ENCODE measurements at regions not wholly inside any gene's neighbourhood (a gene's known extent, or its start where the extent isn't known, plus 50 kb on each side); places are given as distances from the start of the nearest gene placed in this dataset.

- DNase-seq (ENCODE audit: low spot score) = no peak
- no peaks in the 10 kb centered on the region for H3K27me3 Mint-ChIP-seq (ENCODE audit: low read depth)
- ChIA-PET POLR2A (no interaction called here), CTCF (no interaction called here)
- no peak overlapping the region for H3K27ac Mint-ChIP-seq
- no peak for TF ChIP-seq GRHL2 (CRISPR knock-in tag; IDR thresholded peaks at IDR 0.05; ENCODE audit: insufficient replicate concordance, severe bottlenecking)
- TF ChIP-seq STAT6 (CRISPR knock-in tag; conservative IDR thresholded peaks at IDR 0.05; ENCODE audit: low read depth) = no peak
- TF ChIP-seq PREB (CRISPR knock-in tag; IDR thresholded peaks at IDR 0.05; ENCODE audit: borderline replicate concordance) = no peak
- no peak for TF ChIP-seq NFYB (CRISPR knock-in tag; conservative IDR thresholded peaks at IDR 0.05; ENCODE audit: low read depth)
- no peak for TF ChIP-seq GTF2I (CRISPR knock-in tag; conservative IDR thresholded peaks at IDR 0.05)
- ATAC-seq = no peak
- H3K36me3 Mint-ChIP-seq = no peaks in the 10 kb centered on the region
- H3K9me3 Mint-ChIP-seq = no peaks in the 10 kb centered on the region
- peaks cover 27% of the 10 kb centered on the region for H3K4me1 Mint-ChIP-seq
- no peak overlapping the region for H3K4me3 Mint-ChIP-seq
Observed at GRCh38 chr7:21077602-21078001, 290.9 kb upstream of the SP8 start.

GRCh38 chr7:21084286-21084685 is 297.6 kb upstream of the SP8 start:
- Mint-ChIP-seq H3K27ac (no peak overlapping the region), H3K4me1 (no peaks in the 10 kb centered on the region), H3K9me3 (no peaks in the 10 kb centered on the region), H3K4me3 (no peak overlapping the region), H3K36me3 (no peaks in the 10 kb centered on the region), H3K27me3 (ENCODE audit: low read depth) (no peaks in the 10 kb centered on the region; the same call in 1 of the 2 replicates)
- no peak for DNase-seq (ENCODE audit: low spot score)
- CTCF ChIA-PET = no interaction called here
- TF ChIP-seq ARID4B (CRISPR knock-in tag; IDR thresholded peaks at IDR 0.05; ENCODE audit: borderline replicate concordance) (no peak), ZNF416 (CRISPR knock-in tag; IDR thresholded peaks at IDR 0.05) (no peak), USF2 (CRISPR knock-in tag; IDR thresholded peaks at IDR 0.05) (no peak)
- POLR2A ChIA-PET = no interaction called here
- ATAC-seq = no peak

- Mint-ChIP-seq H3K4me3 (no peak overlapping the region), H3K9me3 (no peaks in the 10 kb centered on the region), H3K27ac (no peak overlapping the region), H3K36me3 (no peaks in the 10 kb centered on the region), H3K4me1 (no peaks in the 10 kb centered on the region), H3K27me3 (ENCODE audit: low read depth) (no peaks in the 10 kb centered on the region; the same call in 1 of the 2 replicates)
- TF ChIP-seq ELF4 (CRISPR knock-in tag; IDR thresholded peaks at IDR 0.05; ENCODE audit: low read depth) (no peak), ZBTB21 (CRISPR knock-in tag; IDR thresholded peaks at IDR 0.05; ENCODE audit: borderline replicate concordance) (no peak), ZNF219 (CRISPR knock-in tag; IDR thresholded peaks at IDR 0.05; ENCODE audit: borderline replicate concordance) (no peak), ZNF416 (CRISPR knock-in tag; IDR thresholded peaks at IDR 0.05) (no peak), SMAD3 (CRISPR knock-in tag; IDR thresholded peaks at IDR 0.05; ENCODE audit: borderline replicate concordance) (no peak), USF2 (CRISPR knock-in tag; IDR thresholded peaks at IDR 0.05) (no peak)
- ChIA-PET CTCF (no interaction called here), POLR2A (no interaction called here)
- ATAC-seq = no peak
- no peak for DNase-seq (ENCODE audit: low spot score)
Observed at GRCh38 chr7:21086688-21087087, 300.0 kb upstream of the SP8 start.
